OCI-LY7 (cell line): ENCODE measurements at regions not wholly inside any gene's neighbourhood (a gene's known extent, or its start where the extent isn't known, plus 50 kb on each side); places are given as distances from the start of the nearest gene placed in this dataset.

ENCODE experiments used
- EZH2phosphoT487 ChIP-seq: fragments of 200-600 bp; sonication (generic); IDR thresholded peaks from 2 replicates; pipeline ENCODE4 v1.6.1; 2018; ENCODE audit warnings: low read depth, borderline replicate concordance, mild to moderate bottlenecking, mixed run types, antibody characterized with exemption, low read length, moderate library complexity, mixed read lengths
- TF ChIP-seq, protein P1 (sequence below): fragments of 200-600 bp; sonication (generic); conservative IDR thresholded peaks from 2 replicates; pipeline ENCODE4 v1.5.1; 2014; ENCODE audit warnings: mild to moderate bottlenecking, antibody characterized with exemption, low read length, moderate library complexity, mixed read lengths

GRCh38 chr16:35171106-35171505, 1711.7 kb downstream of the TP53TG3F start:
- TF ChIP-seq, protein P1, sequence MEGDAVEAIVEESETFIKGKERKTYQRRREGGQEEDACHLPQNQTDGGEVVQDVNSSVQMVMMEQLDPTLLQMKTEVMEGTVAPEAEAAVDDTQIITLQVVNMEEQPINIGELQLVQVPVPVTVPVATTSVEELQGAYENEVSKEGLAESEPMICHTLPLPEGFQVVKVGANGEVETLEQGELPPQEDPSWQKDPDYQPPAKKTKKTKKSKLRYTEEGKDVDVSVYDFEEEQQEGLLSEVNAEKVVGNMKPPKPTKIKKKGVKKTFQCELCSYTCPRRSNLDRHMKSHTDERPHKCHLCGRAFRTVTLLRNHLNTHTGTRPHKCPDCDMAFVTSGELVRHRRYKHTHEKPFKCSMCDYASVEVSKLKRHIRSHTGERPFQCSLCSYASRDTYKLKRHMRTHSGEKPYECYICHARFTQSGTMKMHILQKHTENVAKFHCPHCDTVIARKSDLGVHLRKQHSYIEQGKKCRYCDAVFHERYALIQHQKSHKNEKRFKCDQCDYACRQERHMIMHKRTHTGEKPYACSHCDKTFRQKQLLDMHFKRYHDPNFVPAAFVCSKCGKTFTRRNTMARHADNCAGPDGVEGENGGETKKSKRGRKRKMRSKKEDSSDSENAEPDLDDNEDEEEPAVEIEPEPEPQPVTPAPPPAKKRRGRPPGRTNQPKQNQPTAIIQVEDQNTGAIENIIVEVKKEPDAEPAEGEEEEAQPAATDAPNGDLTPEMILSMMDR, result no peak
- no peak for TF ChIP-seq EZH2phosphoT487
